Urinary bladder (tissue), 3 donors: ENCODE measurements at regions not wholly inside any gene's neighbourhood (a gene's known extent, or its start where the extent isn't known, plus 50 kb on each side); places are given as distances from the start of the nearest gene placed in this dataset.

Experiments used
- DNase-seq: peaks from one replicate; pipeline ENCODE4 v3.0.0-alpha.2; 2015; ENCODE audit errors: extremely low spot score
- H3K27ac ChIP-seq: one replicate; pipeline ENCODE4 v1.5.1; 2013; ENCODE audit warnings: low read depth, mild to moderate bottlenecking, moderate library complexity
- H3K36me3 ChIP-seq: one replicate; pipeline ENCODE4 v1.6.1; 2013; ENCODE audit warnings: mild to moderate bottlenecking, moderate library complexity; ENCODE audit not compliant: insufficient read depth
- H3K4me1 ChIP-seq: one replicate; pipeline ENCODE4 v1.6.1; 2013; ENCODE audit warnings: mild to moderate bottlenecking, moderate library complexity; ENCODE audit not compliant: insufficient read depth
- H3K4me3 ChIP-seq: one replicate; pipeline ENCODE4 v1.5.1; 2013; ENCODE audit warnings: low read depth, low read length
- WGBS: extraction: QIAGEN DNeasy Blood & Tissue Kit; methylation state at CpG from one replicate; pipeline ENCODE4 v1.1.7; 2013; 5-methylcytosine and 5-hydroxymethylcytosine counted together
- donor health status: healthy with polysubstance abuse.
- donor health status: healthy.

DNA sequence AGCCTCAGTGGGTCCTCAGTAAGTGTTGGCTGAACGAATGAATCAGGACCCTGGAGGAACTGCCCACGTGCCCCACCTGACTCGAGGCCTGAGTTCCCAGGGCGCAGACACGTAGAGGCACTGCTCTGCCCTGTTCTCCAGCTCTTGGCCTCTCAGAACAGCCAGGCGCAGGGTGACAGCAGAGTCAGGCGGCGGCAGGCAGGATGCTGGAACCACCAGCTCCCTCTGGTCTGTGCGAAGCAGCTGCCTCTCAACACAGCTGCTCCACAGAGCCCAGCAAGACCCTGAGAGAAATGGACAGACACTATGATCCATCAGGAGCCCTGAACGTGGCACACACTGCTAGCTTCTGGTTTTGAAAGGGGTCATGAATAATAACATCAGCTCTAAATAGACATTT lies 53.1 kb upstream of the BCO1 start:
- Histone ChIP-seq H3K27ac (no peak overlapping the region), H3K4me1 (no peaks in the 10 kb centered on the region), H3K36me3 (no peaks in the 10 kb centered on the region), H3K4me3 (no peak overlapping the region)
- WGBS = 90% methylated on average over 10 of the region's 10 CpGs
- DNase-seq = no peak

DNA sequence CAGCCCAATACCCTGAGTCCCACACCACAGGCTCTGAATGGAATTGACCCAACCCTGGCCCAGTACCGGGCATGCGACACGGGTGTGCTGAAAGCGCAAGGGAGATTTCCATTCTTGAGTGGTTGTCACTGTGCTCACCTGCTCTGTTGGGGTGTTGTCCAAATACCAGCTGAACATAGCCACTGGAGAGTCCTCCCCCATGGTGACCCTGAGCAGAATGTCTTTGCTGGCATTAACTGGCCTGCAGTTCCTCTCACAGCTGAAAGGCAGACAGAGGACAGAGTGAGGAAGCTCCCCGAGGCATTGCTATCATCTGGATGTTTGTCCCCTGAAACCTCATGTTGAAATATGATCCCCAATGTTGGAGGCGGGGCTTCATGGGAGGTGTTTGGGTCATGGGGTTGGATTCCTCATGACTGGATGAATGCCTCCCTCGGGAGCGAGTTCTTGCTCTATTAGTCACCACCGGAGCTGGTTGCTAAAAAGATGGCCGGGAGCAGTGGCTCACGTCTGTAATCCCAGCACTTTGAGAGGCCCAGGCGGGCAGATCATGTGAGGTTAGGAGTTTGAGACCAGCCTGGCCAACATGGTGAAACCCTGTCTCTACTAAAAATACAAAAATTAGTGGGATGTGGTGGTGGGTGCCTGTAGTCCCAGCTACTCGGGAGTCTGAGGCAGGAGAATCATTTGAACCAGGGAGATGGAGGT lies 57.3 kb upstream of the BCO1 start:
- H3K27ac ChIP-seq = peak overlapping the region; percentile 49
- H3K36me3 ChIP-seq = no peaks in the 10 kb centered on the region
- H3K4me3 ChIP-seq = no peak overlapping the region
- peak; percentile 72 for DNase-seq
- H3K4me1 ChIP-seq = no peaks in the 10 kb centered on the region
- 29% methylated on average over 13 of the region's 13 CpGs for WGBS

DNA sequence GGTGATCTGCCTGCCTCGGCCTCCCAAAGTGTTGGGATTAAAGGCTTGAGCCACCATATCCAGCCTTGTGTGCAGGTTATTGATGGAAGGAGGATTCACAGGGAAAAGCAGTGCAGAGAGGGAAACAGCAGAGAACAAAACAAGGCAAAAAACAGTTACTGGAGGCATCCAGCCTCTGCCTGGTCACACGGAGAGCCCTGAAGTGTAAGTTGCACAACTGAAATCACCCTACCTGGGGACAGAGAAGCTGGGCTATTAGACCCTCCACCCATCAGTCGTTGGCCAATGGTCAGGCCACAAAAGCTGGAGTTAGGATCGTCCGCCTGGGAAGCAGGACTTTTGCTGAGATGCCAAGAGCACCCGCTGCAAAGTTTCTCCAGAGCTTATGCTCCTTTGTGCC lies 57.9 kb upstream of the BCO1 start:
- Histone ChIP-seq H3K27ac (peak overlapping the region; percentile 49), H3K36me3 (no peaks in the 10 kb centered on the region), H3K4me3 (no peak overlapping the region), H3K4me1 (no peaks in the 10 kb centered on the region)
- no peak for DNase-seq
- 66% methylated on average over 6 of the region's 6 CpGs for WGBS

DNA sequence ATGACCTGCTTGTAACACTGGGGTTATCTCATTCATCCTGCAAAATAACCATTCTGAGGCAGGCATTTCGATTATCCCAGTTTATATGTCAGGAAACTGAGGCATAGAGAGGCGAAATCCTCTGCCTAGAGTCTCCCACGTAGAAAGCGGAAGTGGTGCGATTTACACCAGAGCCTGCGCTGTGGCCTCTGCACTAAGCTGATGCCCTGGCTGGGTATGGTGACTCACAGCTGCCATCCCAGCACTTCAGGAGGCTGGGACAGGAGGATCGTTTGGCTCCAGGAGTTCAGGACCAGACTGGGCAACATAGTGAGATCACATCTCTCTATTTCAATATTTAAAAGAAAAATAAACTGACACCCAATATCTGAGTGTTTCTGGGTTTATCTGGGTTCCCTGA lies 59.3 kb upstream of the BCO1 start:
- no peaks in the 10 kb centered on the region for H3K36me3 ChIP-seq
- H3K4me3 ChIP-seq = no peak overlapping the region
- H3K27ac ChIP-seq = no peak overlapping the region
- DNase-seq = no peak
- WGBS = 83% methylated on average over 7 of the region's 7 CpGs
- H3K4me1 ChIP-seq = no peaks in the 10 kb centered on the region

DNA sequence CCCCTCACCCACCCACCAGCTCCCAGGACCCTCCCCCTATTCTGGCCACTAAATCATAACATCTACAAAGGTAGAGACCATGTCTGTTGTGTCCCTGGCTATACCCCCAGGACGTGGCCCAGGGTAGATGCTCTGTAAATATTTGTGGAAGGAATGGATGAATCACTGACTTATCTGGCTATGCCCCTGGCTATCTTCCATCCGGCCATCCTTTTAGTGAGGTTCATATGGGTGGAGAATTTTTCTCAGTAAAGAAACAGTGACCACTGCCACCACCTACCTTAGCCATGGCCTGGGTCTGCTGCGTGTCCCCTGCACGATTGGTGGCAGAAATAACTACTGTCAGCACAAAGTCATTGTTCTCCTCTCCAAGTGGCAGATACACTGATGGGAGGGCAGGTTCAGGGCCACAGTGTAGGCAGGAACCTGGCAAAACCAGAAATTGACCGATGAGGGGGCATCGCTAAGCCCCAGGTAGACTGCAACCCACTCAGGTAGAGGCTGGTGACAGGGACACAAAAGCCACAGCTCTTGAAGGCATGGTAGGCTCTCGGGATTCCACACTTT lies 63.1 kb upstream of the BCO1 start:
- no peak for DNase-seq

DNA sequence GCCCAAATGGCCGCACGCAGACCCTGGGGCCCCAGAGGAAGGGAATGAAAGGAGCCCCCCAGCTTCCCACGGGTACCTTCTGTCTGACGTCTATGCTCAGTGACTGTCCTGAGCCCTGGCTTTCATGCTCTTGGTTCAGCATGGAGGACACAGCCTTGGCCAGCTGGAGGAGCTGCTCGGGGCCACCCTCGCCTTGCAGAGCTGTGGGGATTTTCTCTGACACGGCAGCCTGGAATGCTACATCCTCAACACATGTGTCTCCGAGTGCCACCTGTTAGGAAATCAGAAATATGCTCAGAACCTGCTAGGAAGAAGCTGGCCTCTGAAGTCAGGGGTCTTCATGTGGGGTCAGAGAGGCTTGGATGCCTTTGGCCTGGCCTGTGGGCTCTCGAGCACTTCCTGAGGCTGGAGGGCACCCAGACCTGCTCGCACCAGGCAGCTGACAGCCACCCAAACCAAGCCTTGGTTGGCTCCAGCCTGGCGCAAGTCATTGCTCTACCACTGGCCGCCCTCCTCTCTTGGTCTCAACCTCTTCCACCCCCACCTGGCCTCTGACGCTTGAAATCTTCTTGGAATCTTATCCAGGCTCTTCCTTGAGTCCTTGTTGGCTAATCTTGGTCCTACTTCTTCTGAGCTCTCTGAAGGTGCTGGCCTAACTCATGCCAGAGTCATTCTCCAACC lies 63.7 kb upstream of the BCO1 start:
- 77% methylated on average over 13 of the region's 13 CpGs for WGBS
- H3K4me1 ChIP-seq = no peaks in the 10 kb centered on the region
- no peaks in the 10 kb centered on the region for H3K36me3 ChIP-seq
- no peak overlapping the region for H3K27ac ChIP-seq
- no peak for DNase-seq
- no peak overlapping the region for H3K4me3 ChIP-seq

More for the DNA sequence above, 63.1 kb upstream of the BCO1 start:
- H3K27ac ChIP-seq = no peak overlapping the region
- H3K36me3 ChIP-seq = no peaks in the 10 kb centered on the region
- WGBS = 72% methylated on average over 7 of the region's 7 CpGs
- no peaks in the 10 kb centered on the region for H3K4me1 ChIP-seq
- H3K4me3 ChIP-seq = no peak overlapping the region

DNA sequence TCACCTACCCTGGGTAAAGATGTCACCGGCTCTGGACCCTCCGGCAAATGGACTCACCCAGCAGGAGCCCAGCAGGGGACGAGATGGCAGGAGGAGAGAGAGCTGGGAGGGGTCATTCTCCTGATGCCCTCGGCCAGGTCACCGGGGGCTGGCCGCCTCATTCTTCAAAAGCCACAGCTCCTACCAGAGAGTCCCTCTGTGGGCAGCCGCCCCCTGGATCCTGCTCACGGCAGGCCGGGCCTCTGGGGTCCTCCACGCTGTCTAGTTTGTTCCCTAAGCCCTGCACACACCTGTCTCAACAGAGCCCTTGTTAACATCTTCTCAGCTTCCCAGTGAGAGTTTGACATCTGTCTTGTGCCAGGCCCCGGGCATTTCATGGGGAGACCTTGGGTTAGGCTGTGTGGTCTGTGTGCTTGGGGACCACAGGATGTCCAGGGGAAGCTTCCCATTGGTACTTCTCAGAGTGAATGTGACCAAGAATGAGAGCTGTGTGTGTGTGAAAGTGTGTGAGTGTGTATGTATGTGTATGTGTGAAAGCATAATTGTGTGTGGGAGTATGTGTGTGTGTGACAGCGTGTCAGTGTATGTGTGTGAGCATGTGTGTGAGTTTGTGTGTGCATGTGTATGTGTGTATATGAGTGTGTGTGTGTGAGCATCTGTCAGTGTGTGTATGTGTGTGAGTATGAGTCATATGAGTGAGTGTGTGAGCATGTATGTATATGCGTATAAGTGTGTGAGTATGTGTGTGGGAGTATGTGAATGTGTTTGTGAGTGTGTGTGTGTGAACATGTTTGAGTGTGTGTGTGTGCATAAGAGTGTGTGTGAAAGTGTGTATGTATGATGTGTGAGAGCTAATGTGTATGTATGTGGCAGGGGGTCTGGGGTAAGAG lies 65.5 kb upstream of the BCO1 start:
- DNase-seq = no peak
- Histone ChIP-seq H3K27ac (no peak overlapping the region), H3K4me3 (no peak overlapping the region), H3K4me1 (no peaks in the 10 kb centered on the region), H3K36me3 (no peaks in the 10 kb centered on the region)
- WGBS = 71% methylated on average over 13 of the region's 13 CpGs

DNA sequence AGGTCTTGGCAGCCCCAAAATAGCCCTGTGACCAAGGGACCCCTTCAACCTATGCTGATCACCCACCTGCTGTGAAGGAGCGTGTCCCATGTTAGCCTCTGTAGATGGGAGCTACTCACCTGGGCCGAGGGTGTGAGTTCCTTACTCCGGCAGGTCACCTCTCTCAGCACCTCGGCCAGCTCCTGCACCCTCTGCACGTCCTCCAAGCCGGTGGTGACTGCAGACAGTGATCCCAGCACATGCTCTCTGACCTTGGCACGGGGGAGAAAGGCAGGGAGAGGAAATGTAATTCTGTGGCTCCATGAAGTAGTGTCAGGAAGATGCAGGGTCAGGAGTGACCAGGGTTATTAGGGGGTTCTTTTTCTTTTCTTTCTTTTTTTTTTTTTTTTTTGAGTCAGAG lies 67.7 kb upstream of the BCO1 start:
- WGBS = 38% methylated on average over 7 of the region's 7 CpGs
- H3K4me1 ChIP-seq = no peaks in the 10 kb centered on the region
- no peaks in the 10 kb centered on the region for H3K36me3 ChIP-seq
- H3K4me3 ChIP-seq = no peak overlapping the region
- H3K27ac ChIP-seq = no peak overlapping the region
- no peak for DNase-seq

DNA sequence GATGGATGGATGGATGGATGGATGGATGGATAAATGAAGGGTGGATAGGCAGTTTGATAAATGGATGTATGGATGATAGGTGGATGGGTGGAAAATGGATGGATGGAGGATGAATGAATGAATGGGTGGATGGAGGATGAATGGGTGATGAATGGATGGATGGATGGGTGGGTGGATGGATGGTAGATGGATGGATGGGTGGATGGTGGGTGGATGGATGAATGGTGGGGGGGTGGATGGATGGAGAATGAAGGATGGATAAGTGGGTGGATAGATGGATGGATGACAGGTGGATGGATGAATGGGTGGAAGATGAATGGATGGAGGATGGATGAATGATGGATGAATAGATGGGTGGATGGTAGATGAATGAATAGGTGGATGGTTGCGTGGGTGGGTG lies 70.1 kb upstream of the BCO1 start:
- Histone ChIP-seq H3K27ac (no peak overlapping the region), H3K4me3 (no peak overlapping the region), H3K4me1 (no peaks in the 10 kb centered on the region), H3K36me3 (no peaks in the 10 kb centered on the region)
- WGBS = 90% methylated on average over 1 of the region's 1 CpG
- no peak for DNase-seq

DNA sequence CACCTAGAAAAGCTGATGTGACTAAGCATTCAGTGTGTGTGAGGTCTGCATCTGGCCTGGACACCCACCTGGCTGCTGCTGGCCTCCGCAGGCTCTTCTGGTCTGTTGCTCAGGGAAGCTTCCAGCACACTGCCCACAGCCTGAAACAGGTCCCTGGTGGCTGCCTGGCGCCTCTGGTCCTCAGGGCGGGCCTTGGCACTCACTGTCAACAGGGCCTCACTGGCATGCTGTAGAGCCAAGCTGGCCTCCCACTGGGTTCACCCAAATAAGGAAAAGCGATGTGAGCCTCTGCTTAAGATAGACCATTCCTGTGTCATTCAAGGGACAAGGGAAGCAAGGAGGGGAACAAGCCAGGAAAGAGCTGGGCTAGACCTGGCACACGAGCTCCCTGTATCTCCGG lies 70.6 kb upstream of the BCO1 start:
- Histone ChIP-seq H3K36me3 (no peaks in the 10 kb centered on the region), H3K27ac (no peak overlapping the region), H3K4me3 (no peak overlapping the region), H3K4me1 (no peaks in the 10 kb centered on the region)
- 60% methylated on average over 6 of the region's 6 CpGs for WGBS
- no peak for DNase-seq

DNA sequence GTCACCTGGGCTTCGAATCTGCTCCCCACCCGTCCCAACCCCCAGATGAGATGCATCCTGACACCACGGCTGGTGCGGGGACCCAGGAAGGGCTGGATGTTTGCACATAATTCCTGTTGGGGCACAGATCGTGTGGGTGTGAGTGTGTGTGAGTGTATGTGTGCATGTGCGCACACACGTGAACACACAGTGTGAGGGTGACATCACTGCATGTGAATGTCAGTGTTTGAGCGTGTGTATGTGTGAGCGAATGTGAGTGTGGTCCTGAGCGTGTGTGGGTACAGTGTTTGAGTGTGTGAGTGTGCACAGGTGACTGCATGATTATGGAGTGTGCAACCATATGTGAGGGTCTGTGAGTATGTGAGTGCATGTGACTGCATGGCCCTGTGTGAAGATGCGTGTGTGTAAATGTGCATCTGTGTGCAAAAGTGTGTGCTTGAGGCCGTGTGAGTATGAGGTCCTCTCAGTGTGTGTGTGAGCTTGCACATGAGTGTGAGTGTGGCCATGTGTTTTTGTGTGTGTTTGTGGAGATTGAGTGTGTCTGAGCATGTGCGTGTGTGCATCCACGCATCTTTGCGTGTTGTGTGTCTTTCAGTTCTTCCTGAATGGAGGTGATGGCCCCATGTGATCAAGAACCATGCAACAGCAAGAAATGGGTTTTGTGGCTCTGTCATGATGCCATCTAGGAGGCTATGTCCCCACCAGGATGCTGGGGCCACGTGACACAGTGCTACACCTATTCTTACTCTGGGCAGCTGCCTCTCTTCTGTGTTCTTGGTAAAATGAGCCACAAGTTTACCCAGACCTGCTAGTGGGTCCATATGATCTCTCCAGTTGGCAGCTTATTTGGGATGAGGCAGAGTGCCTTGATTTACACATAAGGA lies 70.5 kb upstream of the GCSH start:
- Histone ChIP-seq H3K4me3 (no peak overlapping the region), H3K36me3 (no peaks in the 10 kb centered on the region), H3K27ac (no peak overlapping the region), H3K4me1 (no peaks in the 10 kb centered on the region)
- no peak for DNase-seq
- 80% methylated on average over 16 of the region's 16 CpGs for WGBS

DNA sequence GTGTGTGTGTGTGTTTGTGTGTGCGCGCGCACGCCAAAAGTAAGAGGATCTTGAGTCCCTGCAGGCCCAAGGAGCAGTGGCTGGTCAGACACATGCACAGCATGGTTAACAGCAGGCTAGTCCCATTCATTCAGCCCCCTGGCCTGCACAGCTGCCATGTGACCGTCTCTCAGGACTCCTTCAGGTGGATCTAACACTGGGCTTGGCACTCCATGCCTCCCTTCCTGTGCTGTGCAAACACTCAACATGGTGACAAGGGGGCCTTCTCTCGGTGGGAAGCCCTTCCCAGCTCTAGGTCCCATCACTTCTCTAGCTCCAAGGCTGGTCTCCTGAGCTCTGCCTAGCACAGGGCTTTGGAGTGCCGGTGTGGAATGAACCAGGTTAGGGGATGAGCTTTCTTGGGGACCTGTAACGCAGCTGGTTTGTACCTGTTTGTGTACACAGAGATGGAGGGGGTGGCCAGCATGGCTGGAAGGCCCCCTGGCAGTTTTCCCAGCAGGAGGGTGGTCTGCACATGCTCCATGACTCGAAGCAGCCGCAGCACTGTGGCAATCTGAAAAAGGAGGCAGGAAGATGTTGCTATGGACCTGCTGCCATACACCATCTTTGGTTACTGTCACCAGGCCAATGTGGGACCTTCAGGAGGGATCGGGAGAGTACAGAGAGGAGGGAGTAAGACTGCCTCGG lies 69.4 kb upstream of the GCSH start:
- H3K4me1 ChIP-seq = no peaks in the 10 kb centered on the region
- 74% methylated on average over 12 of the region's 12 CpGs for WGBS
- no peak overlapping the region for H3K4me3 ChIP-seq
- no peak for DNase-seq
- H3K36me3 ChIP-seq = no peaks in the 10 kb centered on the region
- no peak overlapping the region for H3K27ac ChIP-seq
